Ovary (tissue), 7 donors: ENCODE measurements at regions not wholly inside any gene's neighbourhood (a gene's known extent, or its start where the extent isn't known, plus 50 kb on each side); places are given as distances from the start of the nearest gene placed in this dataset.

ENCODE experiments used
- DNase-seq, 5 donors: peaks; one replicate each; pipeline ENCODE4 v3.0.0-alpha.2; 2019 to 2020
- H3K27ac ChIP-seq, 2 donors: fragments of 200-600 bp; one replicate each; pipeline versions ENCODE4 v1.5.1 to v1.8.0; 2019 to 2022
- H3K27me3 ChIP-seq: fragments of 200-600 bp; one replicate; pipeline ENCODE4 v1.8.0; 2022
- H3K36me3 ChIP-seq: fragments of 200-600 bp; sonication (generic); one replicate; pipeline ENCODE4 v1.5.1; 2019
- H3K4me1 ChIP-seq: one replicate; pipeline ENCODE4 v1.8.1; 2013; ENCODE audit warnings: mild to moderate bottlenecking, moderate library complexity; ENCODE audit not compliant: insufficient read depth
- H3K4me3 ChIP-seq: fragments of 200-600 bp; sonication (generic); one replicate; pipeline ENCODE4 v1.5.1; 2017
- H3K9me3 ChIP-seq, 2 donors: fragments of 200-600 bp in 1 of 2; sonication (generic) in 1 of 2; one replicate each; pipeline versions ENCODE4 v1.5.1 to v1.8.1; 2013 to 2019; ENCODE audit warnings: mild to moderate bottlenecking in 1 of 2, moderate library complexity in 1 of 2
- EP300 ChIP-seq: sonication (generic); formaldehyde crosslinking; IDR thresholded peaks from one replicate; pipeline ENCODE4 v1.6.1; 2017; ENCODE audit warnings: antibody characterized with exemption
- POLR2A ChIP-seq: fragments of 450-650 bp; IDR thresholded peaks from one replicate; pipeline ENCODE4 v1.6.1; 2017; ENCODE audit warnings: antibody characterized with exemption, mild to moderate bottlenecking, moderate library complexity
- whole genome bisulfite sequencing, 3 donors: extraction: QIAGEN DNeasy Blood & Tissue Kit in 1 of 3; methylation state at CpG; one replicate each; pipeline versions ENCODE4 v1.1.5 to v1.1.7; 2013 to 2017; 5-methylcytosine and 5-hydroxymethylcytosine counted together
- intact Hi-C, 4 donors: fragments of 100-400 bp; cut with DNase I; formaldehyde crosslinking; loops; one replicate each; pipeline versions ENCODE4 v1.11.0 to v1.15.1; 2022 to 2023
- TF ChIP-seq, protein P1 (sequence below), 3 donors: fragments of 450-650 bp in 2 of 3; fragments of 200-600 bp in 1 of 3; IDR thresholded peaks; one replicate each; pipeline versions ENCODE4 v1.5.1 to v1.8.0; 2016 to 2022; ENCODE audit warnings: antibody characterized with exemption in 3 of 3, mild to moderate bottlenecking in 1 of 3
- donor health status: DM: no; HTN: no; CAD: no; lungs with moderate emphysema.
- donor health status: DM: no; HTN: no; CAD: no.
- donor health status: Bipolar disorder and iron deficiency.
- donor health status: DM: no; HTN: no; CAD: no.
- donor health status: DM: yes; HTN: yes; CAD: no.

GRCh38 chr14:71675900-71676287 lies 256.3 kb upstream of the RGS6 start:
- Histone ChIP-seq H3K9me3 (no peaks in the 10 kb centered on the region), H3K36me3 (no peaks in the 10 kb centered on the region), H3K27me3 (no peaks in the 10 kb centered on the region), H3K4me3 (no peak overlapping the region), H3K27ac (no peak overlapping the region), H3K4me1 (no peaks in the 10 kb centered on the region)
- TF ChIP-seq, protein P1, sequence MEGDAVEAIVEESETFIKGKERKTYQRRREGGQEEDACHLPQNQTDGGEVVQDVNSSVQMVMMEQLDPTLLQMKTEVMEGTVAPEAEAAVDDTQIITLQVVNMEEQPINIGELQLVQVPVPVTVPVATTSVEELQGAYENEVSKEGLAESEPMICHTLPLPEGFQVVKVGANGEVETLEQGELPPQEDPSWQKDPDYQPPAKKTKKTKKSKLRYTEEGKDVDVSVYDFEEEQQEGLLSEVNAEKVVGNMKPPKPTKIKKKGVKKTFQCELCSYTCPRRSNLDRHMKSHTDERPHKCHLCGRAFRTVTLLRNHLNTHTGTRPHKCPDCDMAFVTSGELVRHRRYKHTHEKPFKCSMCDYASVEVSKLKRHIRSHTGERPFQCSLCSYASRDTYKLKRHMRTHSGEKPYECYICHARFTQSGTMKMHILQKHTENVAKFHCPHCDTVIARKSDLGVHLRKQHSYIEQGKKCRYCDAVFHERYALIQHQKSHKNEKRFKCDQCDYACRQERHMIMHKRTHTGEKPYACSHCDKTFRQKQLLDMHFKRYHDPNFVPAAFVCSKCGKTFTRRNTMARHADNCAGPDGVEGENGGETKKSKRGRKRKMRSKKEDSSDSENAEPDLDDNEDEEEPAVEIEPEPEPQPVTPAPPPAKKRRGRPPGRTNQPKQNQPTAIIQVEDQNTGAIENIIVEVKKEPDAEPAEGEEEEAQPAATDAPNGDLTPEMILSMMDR (IDR thresholded peaks at IDR 0.05): no peak
- TF ChIP-seq EP300 (no peak), POLR2A (no peak)
- intact Hi-C loops: no loop called here
- DNase-seq: no peak
- WGBS, 3 donors: 93 to 96% (median 94%) methylated on average over 5 of the region's 5 CpGs

DNA sequence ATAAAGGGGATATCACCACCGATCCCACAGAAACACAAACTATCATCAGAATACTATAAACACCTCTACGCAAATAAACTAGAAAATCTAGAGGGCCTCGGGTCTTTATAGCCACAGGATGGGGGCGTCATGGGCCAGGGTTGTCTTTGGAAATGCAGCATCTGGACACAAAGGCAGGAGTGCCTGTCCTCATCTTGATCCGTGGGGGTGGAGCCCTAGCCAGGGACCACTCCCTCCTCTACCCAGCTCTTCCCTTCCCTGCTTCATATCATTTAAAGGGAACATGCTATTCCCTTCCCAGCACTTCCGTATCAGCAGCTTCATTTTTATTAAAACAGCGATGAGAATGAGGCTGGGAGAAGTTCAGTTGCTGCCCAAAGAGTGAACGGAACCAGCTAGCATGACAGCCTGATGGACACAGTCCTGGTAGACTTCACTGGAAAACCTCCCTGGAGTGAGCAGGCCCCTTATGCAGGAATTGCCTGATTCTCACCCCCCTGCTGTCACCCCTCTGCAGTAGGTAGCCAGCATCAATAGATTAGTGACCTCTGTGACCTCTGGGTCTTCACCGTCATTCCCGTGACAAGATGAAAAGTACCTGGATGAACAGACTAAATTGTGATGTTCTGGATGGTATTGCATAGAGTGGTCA lies 251.4 kb upstream of the RGS6 start:
- TF ChIP-seq, protein P1 (IDR thresholded peaks at IDR 0.05): no peak
- TF ChIP-seq POLR2A (no peak), EP300 (no peak)
- Histone ChIP-seq H3K27me3 (no peaks in the 10 kb centered on the region), H3K36me3 (no peaks in the 10 kb centered on the region), H3K4me1 (no peaks in the 10 kb centered on the region), H3K9me3 (no peaks in the 10 kb centered on the region), H3K27ac (no peak overlapping the region), H3K4me3 (no peak overlapping the region)
- 84 to 88% (median 87%) methylated on average over 10 of the region's 10 CpGs for WGBS, 3 donors
- DNase-seq: no peak
- intact Hi-C loops: no loop called here

GRCh38 chr14:71682337-71682736 lies 249.9 kb upstream of the RGS6 start:
- 57 to 64% (median 59%) methylated on average over 3 of the region's 3 CpGs for WGBS, 3 donors
- DNase-seq: no peak
- Histone ChIP-seq H3K4me1 (peaks cover 3% of the 10 kb centered on the region), H3K27me3 (no peaks in the 10 kb centered on the region), H3K4me3 (no peak overlapping the region), H3K27ac (no peak overlapping the region), H3K36me3 (no peaks in the 10 kb centered on the region), H3K9me3 (no peaks in the 10 kb centered on the region)
- TF ChIP-seq EP300 (no peak), POLR2A (no peak)
- TF ChIP-seq, protein P1 (IDR thresholded peaks at IDR 0.05): no peak
- intact Hi-C loops: no loop called here

DNA sequence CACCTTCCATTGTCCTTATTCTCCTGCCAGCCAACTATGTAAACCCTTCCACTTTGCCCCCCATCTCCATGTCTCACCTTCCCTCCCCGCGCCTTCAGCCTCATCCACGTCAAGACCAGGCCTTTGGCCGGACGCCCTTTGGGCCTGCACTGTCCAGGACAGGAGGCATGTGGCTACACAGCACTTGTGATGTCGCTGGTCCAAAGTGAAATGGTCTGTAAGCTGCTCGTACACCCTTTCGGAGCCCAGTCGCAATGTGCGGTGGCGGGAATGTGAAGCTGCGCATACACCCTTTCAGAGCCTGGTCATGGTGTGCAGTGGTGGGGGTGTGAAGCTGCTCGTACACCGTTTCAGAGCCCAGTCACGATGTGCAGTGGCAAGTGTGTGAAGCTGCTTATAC lies 247.9 kb upstream of the RGS6 start:
- intact Hi-C loops: no loop called here
- Histone ChIP-seq H3K4me3 (no peak overlapping the region), H3K4me1 (peaks cover 7% of the 10 kb centered on the region), H3K27ac (no peak overlapping the region), H3K9me3 (no peaks in the 10 kb centered on the region), H3K27me3 (no peaks in the 10 kb centered on the region), H3K36me3 (no peaks in the 10 kb centered on the region)
- no peak for DNase-seq
- WGBS, 3 donors: 92 to 97% (median 96%) methylated on average over 15 of the region's 15 CpGs
- no peak for TF ChIP-seq EP300
- no peak for TF ChIP-seq POLR2A
- TF ChIP-seq, protein P1 (IDR thresholded peaks at IDR 0.05): no peak
